ENCODE measurements at regions not wholly inside any gene's neighbourhood (a gene's known extent, or its start where the extent isn't known, plus 50 kb on each side); places are given as distances from the start of the nearest gene placed in this dataset.
"Not testable (repeated sequence)": the region's sequence is repeated elsewhere in the genome, so short reads cannot be mapped to it uniquely, and the experiment has no call there.

- no peak for TF ChIP-seq CTCF (conservative IDR thresholded peaks at IDR 0.05)
- TF ChIP-seq ZFX (IDR thresholded peaks at IDR 0.05): no peak
- no peak overlapping the region for H3K27ac ChIP-seq
Measured at GRCh38 chr14:42513837-42514236, 907.2 kb downstream of the LRFN5 start.

DNA sequence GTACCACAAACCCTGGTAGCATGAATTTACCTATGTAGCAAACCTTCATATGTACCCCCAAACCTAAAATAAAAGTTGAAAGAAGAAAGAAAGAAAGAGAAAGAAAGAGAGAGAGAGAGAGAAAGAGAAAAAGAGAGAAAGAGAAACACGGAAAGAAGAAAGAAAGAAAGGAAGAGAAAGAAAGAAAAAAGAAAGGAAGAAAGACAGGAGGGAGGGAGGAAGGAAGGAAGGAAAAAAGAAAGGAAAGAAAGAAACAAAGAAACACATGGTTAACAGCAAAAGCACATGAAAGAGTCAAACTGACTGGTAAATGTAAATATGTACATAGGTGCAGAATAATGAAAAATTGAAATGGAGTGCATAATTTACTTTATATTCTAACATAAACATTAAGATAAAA lies 903.4 kb downstream of the LRFN5 start:
- no peak overlapping the region for H3K27ac ChIP-seq
- no peak for TF ChIP-seq CTCF (conservative IDR thresholded peaks at IDR 0.05)
- TF ChIP-seq ZFX (IDR thresholded peaks at IDR 0.05): no peak

- TF ChIP-seq ZFX (IDR thresholded peaks at IDR 0.05) (no peak), CTCF (conservative IDR thresholded peaks at IDR 0.05) (no peak)
- H3K27ac ChIP-seq: no peak overlapping the region
Measured at GRCh38 chr14:42508209-42508946, 901.7 kb downstream of the LRFN5 start.

DNA sequence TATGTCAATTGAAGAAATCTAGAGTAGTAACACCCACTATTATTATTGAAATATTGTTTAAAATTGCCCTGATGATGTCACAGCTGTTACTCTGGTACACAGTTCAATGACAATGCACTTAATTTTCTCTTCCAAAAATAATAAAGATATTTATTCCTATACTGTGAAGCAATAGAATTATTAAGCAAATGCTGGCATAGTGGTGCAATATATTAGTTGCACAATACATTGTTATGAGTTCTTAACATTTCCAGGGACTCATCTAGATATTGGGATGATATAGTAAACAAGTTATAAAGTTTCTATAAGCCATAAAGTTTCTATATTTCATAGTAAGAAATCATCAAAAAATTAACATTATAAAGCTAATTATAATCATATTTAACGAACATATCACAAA lies 897.8 kb downstream of the LRFN5 start:
- H3K27ac ChIP-seq: no peak overlapping the region
- TF ChIP-seq ZFX (IDR thresholded peaks at IDR 0.05) (no peak), CTCF (conservative IDR thresholded peaks at IDR 0.05) (no peak)

GRCh38 chr14:42499137-42499536 lies 892.5 kb downstream of the LRFN5 start:
- H3K27ac ChIP-seq: no peak overlapping the region
- TF ChIP-seq ZFX (IDR thresholded peaks at IDR 0.05): no peak
- TF ChIP-seq CTCF (conservative IDR thresholded peaks at IDR 0.05): no peak

DNA sequence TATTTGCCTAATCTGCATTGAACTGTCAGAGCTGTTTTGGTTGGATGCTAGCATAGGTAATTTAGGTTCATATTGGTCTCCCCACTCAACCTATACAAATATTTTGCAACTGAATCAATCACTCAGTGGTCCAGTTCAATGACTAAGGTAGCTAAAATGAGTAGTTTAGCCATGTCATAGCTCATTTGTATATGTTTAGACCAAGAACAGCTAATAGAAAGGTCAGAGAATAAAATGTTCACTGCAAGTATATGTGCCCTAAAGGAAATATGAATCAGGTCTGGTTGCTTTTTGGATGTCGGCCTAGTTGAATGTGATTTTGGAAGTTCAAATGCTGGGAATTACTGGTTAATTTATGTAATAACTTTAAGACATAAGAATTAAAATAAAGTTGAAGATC lies 883.9 kb downstream of the LRFN5 start:
- TF ChIP-seq ZFX (IDR thresholded peaks at IDR 0.05): no peak
- no peak for TF ChIP-seq CTCF (conservative IDR thresholded peaks at IDR 0.05)
- H3K27ac ChIP-seq: no peak overlapping the region

- TF ChIP-seq CTCF (conservative IDR thresholded peaks at IDR 0.05) (no peak), ZFX (IDR thresholded peaks at IDR 0.05) (no peak)
- H3K27ac ChIP-seq: no peak overlapping the region
Measured at GRCh38 chr14:42488965-42489364, 882.3 kb downstream of the LRFN5 start.

DNA sequence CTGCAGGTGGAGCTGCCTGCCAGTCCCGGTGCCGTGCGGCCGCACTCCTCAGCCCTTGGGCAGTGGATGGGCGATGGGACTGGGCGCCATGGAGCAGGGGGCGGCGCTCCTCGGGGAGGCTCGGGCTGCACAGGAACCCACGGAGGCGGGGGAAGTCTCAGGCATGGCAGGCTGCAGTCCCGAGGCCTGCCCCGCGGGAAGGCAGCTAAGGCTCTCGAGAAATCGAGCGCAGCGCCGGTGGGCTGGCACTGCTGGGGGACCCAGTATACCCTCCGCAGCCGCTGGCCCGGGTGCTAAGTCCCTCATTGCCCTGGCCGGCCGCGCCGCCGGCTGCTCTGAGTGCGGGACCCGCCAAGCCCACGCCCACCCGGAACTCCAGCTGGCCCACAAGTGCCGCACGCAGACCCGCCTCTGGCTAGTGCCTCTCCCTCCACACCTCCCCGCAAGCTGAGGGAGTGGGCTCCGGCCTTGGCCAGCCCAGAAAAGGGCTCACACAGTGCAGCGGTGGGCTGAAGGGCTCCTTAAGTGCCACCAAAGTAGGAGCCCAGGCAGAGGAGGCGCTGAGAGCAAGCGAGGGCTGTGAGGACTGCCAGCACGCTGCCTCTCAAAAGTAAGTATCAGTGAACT lies 875.8 kb downstream of the LRFN5 start:
- H3K27ac ChIP-seq: not testable (repeated sequence)

DNA sequence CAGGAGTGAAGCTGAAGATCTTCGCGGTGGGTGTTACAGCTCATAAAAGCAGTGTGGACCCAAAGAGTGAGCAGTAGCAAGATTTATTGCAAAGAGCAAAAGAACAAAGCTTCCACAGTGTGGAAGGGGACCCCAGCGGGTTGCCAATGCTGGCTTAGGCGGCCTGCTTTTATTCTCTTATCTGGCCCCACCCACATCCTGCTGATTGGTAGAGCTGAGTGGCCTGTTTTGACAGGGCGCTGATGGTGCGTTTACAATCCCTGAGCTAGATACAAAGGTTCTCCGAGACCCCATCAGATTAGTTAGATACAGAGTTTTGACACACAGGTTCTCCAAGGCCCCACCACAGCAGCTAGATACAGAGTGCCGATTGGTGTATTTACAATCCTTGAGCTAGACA lies 875.0 kb downstream of the LRFN5 start:
- not testable (repeated sequence) for H3K27ac ChIP-seq
